Smooth muscle cell (in vitro differentiated cells): ENCODE measurements at regions not wholly inside any gene's neighbourhood (a gene's known extent, or its start where the extent isn't known, plus 50 kb on each side); places are given as distances from the start of the nearest gene placed in this dataset.
A peak's percentile ranks its signal among the peaks of the same experiment; 100 is the strongest.

Experiments
- DNase-seq: peaks from one replicate; lab custom pipeline; 2025; ENCODE audit not compliant: unreplicated experiment; lab: John Stamatoyannopoulos, UW
- H2AFZ ChIP-seq: fragments of 200-600 bp; sonication (generic); 2 replicates; pipeline ENCODE4 v1.6.0; 2016; ENCODE audit warnings: antibody characterized with exemption, low read depth, mild to moderate bottlenecking
- H3F3A ChIP-seq: fragments of 200-600 bp; sonication (generic); 2 replicates; pipeline ENCODE4 v1.6.0; 2017; ENCODE audit warnings: antibody characterized with exemption, low read depth
- H3K27ac ChIP-seq: fragments of 200-600 bp; sonication (generic); 2 replicates; pipeline ENCODE4 v1.5.1; 2016; ENCODE audit warnings: low read depth, mild to moderate bottlenecking
- H3K27me3 ChIP-seq: fragments of 200-600 bp; sonication (generic); 2 replicates; pipeline ENCODE4 v1.6.1; 2016; ENCODE audit warnings: low read depth, mild to moderate bottlenecking
- H3K36me3 ChIP-seq: fragments of 200-600 bp; sonication (generic); 2 replicates; pipeline ENCODE4 v1.5.1; 2016; ENCODE audit warnings: low read depth
- H3K4me1 ChIP-seq: fragments of 200-600 bp; sonication (generic); 2 replicates; pipeline ENCODE4 v1.5.1; 2016; ENCODE audit warnings: low read depth
- H3K4me2 ChIP-seq: fragments of 200-600 bp; sonication (generic); 2 replicates; pipeline ENCODE4 v1.6.0; 2016; ENCODE audit warnings: mild to moderate bottlenecking
- H3K4me3 ChIP-seq: fragments of 200-600 bp; sonication (generic); 2 replicates; pipeline ENCODE4 v1.5.1; 2016; ENCODE audit warnings: mild to moderate bottlenecking
- H3K79me2 ChIP-seq: fragments of 200-600 bp; sonication (generic); 2 replicates; pipeline ENCODE4 v1.6.0; 2016; ENCODE audit warnings: low read depth, mild to moderate bottlenecking
- H3K9ac ChIP-seq: fragments of 200-600 bp; sonication (generic); 2 replicates; pipeline ENCODE4 v1.6.0; 2016; ENCODE audit warnings: low read depth
- H3K9me3 ChIP-seq: fragments of 200-600 bp; sonication (generic); replicated peaks from 2 replicates; pipeline ENCODE4 v1.5.1; 2016; ENCODE audit warnings: low read depth
- H4K20me1 ChIP-seq: fragments of 200-600 bp; sonication (generic); 2 replicates; pipeline ENCODE4 v1.6.0; 2016; ENCODE audit warnings: low read depth
- CTCF ChIP-seq: fragments of 200-600 bp; sonication (generic); IDR thresholded peaks from 2 replicates; pipeline ENCODE4 v1.5.1; 2017; ENCODE audit warnings: borderline replicate concordance, mild to moderate bottlenecking, antibody characterized with exemption; ENCODE audit not compliant: insufficient read depth, poor library complexity, severe bottlenecking
- WGBS: methylation state at CpG from one replicate; pipeline ENCODE4 v1.1.7; 2016; ENCODE audit warnings: low lambda C conversion rate; 5-methylcytosine and 5-hydroxymethylcytosine counted together

GRCh38 chr9:3746296-3747275 lies 220.8 kb upstream of the RFX3 start:
- H3K79me2 ChIP-seq, result no peaks in the 10 kb centered on the region
- no peak for TF ChIP-seq CTCF
- WGBS, result 3% methylated on average over 1 of the region's 1 CpG
- no peaks in the 10 kb centered on the region for H3K4me1 ChIP-seq
- H4K20me1 ChIP-seq, result no peaks in the 10 kb centered on the region
- H3K27me3 ChIP-seq, result no peaks in the 10 kb centered on the region
- H3K27ac ChIP-seq, result peak overlapping the region; percentile 36
- no peak for DNase-seq
- no peaks in the 10 kb centered on the region for H3K36me3 ChIP-seq
- H2AFZ ChIP-seq, result no peak overlapping the region
- H3K4me2 ChIP-seq, result peak overlapping the region; percentile 58
- H3K9me3 ChIP-seq, result no peaks in the 10 kb centered on the region
- no peak overlapping the region for H3K4me3 ChIP-seq
- no peak overlapping the region for H3K9ac ChIP-seq
- peaks cover 5% of the 10 kb centered on the region for H3F3A ChIP-seq

- no peak for DNase-seq
- no peak overlapping the region for H3K9ac ChIP-seq
- no peaks in the 10 kb centered on the region for H3K27me3 ChIP-seq
- H3F3A ChIP-seq, result peaks cover 5% of the 10 kb centered on the region
- H3K79me2 ChIP-seq, result no peaks in the 10 kb centered on the region
- H3K4me1 ChIP-seq, result no peaks in the 10 kb centered on the region
- H3K4me2 ChIP-seq, result no peak overlapping the region
- no peak overlapping the region for H3K4me3 ChIP-seq
- TF ChIP-seq CTCF, result no peak
- H3K9me3 ChIP-seq, result no peaks in the 10 kb centered on the region
- 96% methylated on average over 2 of the region's 2 CpGs for WGBS
- H4K20me1 ChIP-seq, result no peaks in the 10 kb centered on the region
- H3K36me3 ChIP-seq, result no peaks in the 10 kb centered on the region
- no peak overlapping the region for H2AFZ ChIP-seq
- H3K27ac ChIP-seq, result no peak overlapping the region
Observed at GRCh38 chr9:3743901-3744413, 218.2 kb upstream of the RFX3 start.

- H3K79me2 ChIP-seq, result no peaks in the 10 kb centered on the region
- no peaks in the 10 kb centered on the region for H3K36me3 ChIP-seq
- no peaks in the 10 kb centered on the region for H3K27me3 ChIP-seq
- peaks cover 5% of the 10 kb centered on the region for H3F3A ChIP-seq
- H3K9me3 ChIP-seq, result no peaks in the 10 kb centered on the region
- WGBS, result 57% methylated on average over 3 of the region's 3 CpGs
- H3K9ac ChIP-seq, result no peak overlapping the region
- no peak for DNase-seq
- no peaks in the 10 kb centered on the region for H3K4me1 ChIP-seq
- no peak overlapping the region for H3K4me2 ChIP-seq
- no peak overlapping the region for H3K4me3 ChIP-seq
- H2AFZ ChIP-seq, result no peak overlapping the region
- no peak for TF ChIP-seq CTCF
- H3K27ac ChIP-seq, result no peak overlapping the region
- H4K20me1 ChIP-seq, result no peaks in the 10 kb centered on the region
Observed at GRCh38 chr9:3742586-3742985, 216.8 kb upstream of the RFX3 start.
